KBM-7 (cell line): ENCODE measurements at regions not wholly inside any gene's neighbourhood (a gene's known extent, or its start where the extent isn't known, plus 50 kb on each side); places are given as distances from the start of the nearest gene placed in this dataset.

ENCODE experiments used
- DNase-seq: peaks from one replicate; pipeline ENCODE4 v3.0.0-alpha.2; 2015
- in situ Hi-C: fragments of 300-500 bp; cut with MboI; formaldehyde crosslinking; loops from 2 replicates; pipeline ENCODE4 v1.14.3; 2020; ENCODE audit warnings: low sequenced_read_pairs, low pct_unique_long_range_greater_than_20kb, mixed read lengths

GRCh38 chr19:31167690-31168089, 181.5 kb downstream of the TSHZ3 start:
- in situ Hi-C loops: no loop called here
- no peak for DNase-seq

GRCh38 chr19:31166206-31166605, 183.0 kb downstream of the TSHZ3 start:
- in situ Hi-C loops: no loop called here
- no peak for DNase-seq

GRCh38 chr19:31164791-31165251, 184.4 kb downstream of the TSHZ3 start:
- in situ Hi-C loops: no loop called here
- no peak for DNase-seq

GRCh38 chr19:31160336-31160926, 188.8 kb downstream of the TSHZ3 start:
- in situ Hi-C loops: no loop called here
- no peak for DNase-seq

- DNase-seq: no peak
- in situ Hi-C loops: no loop called here
Measured at GRCh38 chr19:31154021-31154420, 195.2 kb downstream of the TSHZ3 start.

- no peak for DNase-seq
- in situ Hi-C loops: no loop called here
Measured at GRCh38 chr19:31152906-31153305, 196.3 kb downstream of the TSHZ3 start.

GRCh38 chr19:31149441-31149941, 199.7 kb downstream of the TSHZ3 start:
- in situ Hi-C loops: no loop called here
- no peak for DNase-seq

GRCh38 chr19:31148671-31149070, 200.6 kb downstream of the TSHZ3 start:
- no peak for DNase-seq

GRCh38 chr19:31147234-31147633, 202.0 kb downstream of the TSHZ3 start:
- in situ Hi-C loops: no loop called here
- DNase-seq: no peak

More at GRCh38 chr19:31148671-31149070, 200.6 kb downstream of the TSHZ3 start:
- in situ Hi-C loops: no loop called here

- in situ Hi-C loops: no loop called here
Measured at GRCh38 chr19:31146546-31147183, 202.6 kb downstream of the TSHZ3 start.

GRCh38 chr19:31146015-31146414, 203.2 kb downstream of the TSHZ3 start:
- in situ Hi-C loops: no loop called here
- no peak for DNase-seq

More at GRCh38 chr19:31146546-31147183, 202.6 kb downstream of the TSHZ3 start:
- DNase-seq: no peak

GRCh38 chr19:31145007-31145406, 204.2 kb downstream of the TSHZ3 start:
- DNase-seq: no peak

GRCh38 chr19:31144075-31144870, 205.0 kb downstream of the TSHZ3 start:
- in situ Hi-C loops: no loop called here
- no peak for DNase-seq

More at GRCh38 chr19:31145007-31145406, 204.2 kb downstream of the TSHZ3 start:
- in situ Hi-C loops: no loop called here

GRCh38 chr19:31141301-31141700, 207.9 kb downstream of the TSHZ3 start:
- no peak for DNase-seq
- in situ Hi-C loops: no loop called here

GRCh38 chr19:31140717-31141116, 208.5 kb downstream of the TSHZ3 start:
- no peak for DNase-seq
- in situ Hi-C loops: no loop called here

GRCh38 chr19:31139871-31140505, 209.2 kb downstream of the TSHZ3 start:
- in situ Hi-C loops: no loop called here

GRCh38 chr19:31138077-31138476, 211.2 kb downstream of the TSHZ3 start:
- in situ Hi-C loops: no loop called here
- no peak for DNase-seq

More at GRCh38 chr19:31139871-31140505, 209.2 kb downstream of the TSHZ3 start:
- DNase-seq: no peak

GRCh38 chr19:31135841-31136240, 213.4 kb downstream of the TSHZ3 start:
- in situ Hi-C loops: no loop called here
- no peak for DNase-seq

GRCh38 chr19:31132753-31133110, 216.5 kb downstream of the TSHZ3 start:
- no peak for DNase-seq
- in situ Hi-C loops: no loop called here
